COLO668 (cell line): ENCODE measurements at regions not wholly inside any gene's neighbourhood (a gene's known extent, or its start where the extent isn't known, plus 50 kb on each side); places are given as distances from the start of the nearest gene placed in this dataset.
"Not testable (repeated sequence)": the region's sequence is repeated elsewhere in the genome, so short reads cannot be mapped to it uniquely, and the experiment has no call there.

Experiments used
- DNase-seq: peaks from one replicate; lab custom pipeline; 2025; ENCODE audit not compliant: unreplicated experiment; lab: John Stamatoyannopoulos, UW

DNA sequence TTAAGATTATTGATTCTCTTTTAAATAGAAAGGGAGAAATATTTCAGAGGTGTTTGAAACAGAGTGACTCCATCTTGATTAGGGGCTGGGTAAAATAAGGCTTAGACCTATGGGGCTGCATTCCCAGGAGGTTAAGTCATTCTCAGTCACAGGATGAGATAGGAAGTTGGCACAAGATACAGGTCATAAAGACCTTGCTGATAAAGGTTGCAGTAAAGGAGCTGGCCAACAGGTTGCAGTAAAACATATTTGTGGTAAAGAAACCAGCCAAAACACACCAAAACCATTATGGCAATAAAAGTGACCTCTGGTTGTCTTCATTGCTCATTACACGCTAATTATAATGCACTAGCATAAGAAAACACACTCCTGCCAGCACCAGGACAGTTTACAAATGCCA is 165.0 kb downstream of the SPIN4 start:
- DNase-seq, result no peak

- not testable (repeated sequence) for DNase-seq
These were observed 171.3 kb downstream of the SPIN4 start for GRCh38 chrX:63179852-63180251.

GRCh38 chrX:63176578-63176977 is 174.6 kb downstream of the SPIN4 start:
- DNase-seq, result not testable (repeated sequence)

DNA sequence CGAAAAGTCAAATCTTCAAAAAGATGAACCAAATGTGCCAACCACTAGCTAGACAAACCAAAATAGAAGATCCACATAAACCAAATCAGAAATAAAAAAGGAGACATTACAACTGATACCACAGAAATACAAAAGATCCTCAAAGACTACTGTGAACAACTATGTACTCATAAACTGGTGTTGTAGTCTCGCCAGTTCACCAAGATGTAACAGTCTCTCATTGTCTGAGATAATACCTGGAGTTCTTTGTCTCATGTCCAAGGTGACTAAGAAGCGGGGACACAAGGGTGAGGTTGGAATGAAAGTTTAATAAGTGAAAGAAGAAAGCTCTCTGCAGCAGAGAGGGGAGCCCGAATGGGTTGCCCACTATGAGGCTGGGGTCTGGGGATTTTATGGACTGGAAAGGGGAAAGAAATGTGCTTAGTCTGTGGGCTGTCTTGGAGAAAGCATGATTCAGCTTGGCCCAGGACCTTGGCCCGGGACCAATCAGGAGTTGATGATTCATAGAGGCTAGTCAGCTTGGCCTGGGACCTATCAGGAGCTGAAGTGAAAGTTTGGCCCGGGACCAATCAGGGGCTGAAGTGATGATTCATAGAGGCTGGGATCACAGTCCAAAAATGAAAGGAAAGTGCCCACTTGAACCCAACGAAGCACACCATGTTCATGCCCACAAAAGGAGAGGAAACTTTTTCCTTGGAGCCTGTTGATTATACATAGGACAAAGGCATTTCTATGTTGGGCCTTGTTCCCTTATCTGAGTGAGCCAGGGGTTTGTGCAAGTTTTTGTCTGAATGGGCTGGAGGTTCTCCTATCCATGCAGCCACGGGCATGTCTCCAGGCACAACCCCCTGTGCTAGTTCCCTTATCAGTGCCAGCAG is 177.1 kb downstream of the SPIN4 start:
- DNase-seq, result not testable (repeated sequence)

GRCh38 chrX:63169416-63169815 is 181.7 kb downstream of the SPIN4 start:
- not testable (repeated sequence) for DNase-seq

GRCh38 chrX:63168949-63169348 is 182.2 kb downstream of the SPIN4 start:
- not testable (repeated sequence) for DNase-seq

GRCh38 chrX:63167002-63167401 is 184.1 kb downstream of the SPIN4 start:
- DNase-seq, result not testable (repeated sequence)

DNA sequence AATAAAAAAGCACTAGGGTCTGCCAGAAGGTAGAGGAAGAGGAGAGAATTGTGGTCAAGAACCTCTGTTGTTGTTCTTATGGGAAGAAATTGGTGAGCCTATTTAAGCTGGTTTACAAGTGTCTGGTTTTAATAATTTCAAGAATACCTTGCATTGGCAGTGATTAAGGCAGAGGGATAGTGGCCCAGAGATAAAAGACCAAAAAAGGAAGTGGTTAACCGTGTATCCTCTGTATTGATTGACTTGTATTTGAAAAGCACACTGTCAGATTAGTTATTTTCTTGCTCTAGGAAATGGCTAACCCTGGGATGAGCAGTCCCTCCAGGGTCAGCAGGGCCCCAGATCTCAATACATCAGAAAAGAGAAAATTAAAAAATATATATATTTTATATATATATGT is 190.1 kb downstream of the SPIN4 start:
- not testable (repeated sequence) for DNase-seq

- DNase-seq, result not testable (repeated sequence)
These were observed 190.8 kb downstream of the SPIN4 start for GRCh38 chrX:63160340-63160739.

GRCh38 chrX:63145526-63145925 is 205.6 kb downstream of the SPIN4 start:
- not testable (repeated sequence) for DNase-seq

- DNase-seq, result not testable (repeated sequence)
These were observed 208.5 kb downstream of the SPIN4 start for GRCh38 chrX:63142588-63142987.

DNA sequence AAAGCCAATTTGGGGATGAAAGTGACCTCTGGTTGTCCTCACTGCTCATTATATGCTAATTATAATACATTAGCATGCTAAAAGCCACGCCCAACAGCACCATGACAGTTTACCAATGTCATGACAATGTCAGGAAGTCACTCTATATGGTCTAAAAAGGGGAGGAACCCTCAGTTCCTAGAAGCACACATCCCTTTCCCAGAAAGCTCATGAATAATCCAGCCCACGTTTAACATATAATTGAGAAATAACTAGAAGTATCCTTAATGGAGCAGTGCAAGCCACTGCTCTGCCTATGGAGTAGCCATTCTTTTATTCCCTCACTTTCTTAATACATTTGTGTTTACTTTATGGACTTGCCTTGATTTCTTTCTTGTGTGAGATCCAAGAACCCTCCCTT is 215.3 kb downstream of the SPIN4 start:
- DNase-seq, result not testable (repeated sequence)

DNA sequence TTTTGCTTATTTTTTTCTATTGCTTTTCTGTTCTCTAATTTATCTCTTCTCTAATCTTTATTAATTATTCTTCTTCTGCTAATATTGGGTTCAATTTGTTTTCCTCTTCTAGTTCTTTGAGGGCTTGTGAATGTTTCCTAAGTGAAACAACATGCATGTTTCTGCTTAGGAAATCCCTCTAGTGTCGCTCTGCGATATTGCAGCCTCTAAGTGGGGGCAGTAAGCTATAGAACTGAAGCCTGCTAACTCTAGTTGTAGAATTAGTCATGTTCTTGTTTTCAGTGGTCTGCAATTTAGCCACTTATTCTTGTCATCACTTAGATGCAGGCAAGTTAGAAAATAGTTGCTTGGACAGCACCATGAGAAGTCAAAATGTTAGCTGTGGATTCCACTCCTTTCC is 222.6 kb downstream of the SPIN4 start:
- peak; percentile 24 for DNase-seq

- no peak for DNase-seq
These were observed 235.9 kb downstream of the SPIN4 start for GRCh38 chrX:63115196-63115595.

DNA sequence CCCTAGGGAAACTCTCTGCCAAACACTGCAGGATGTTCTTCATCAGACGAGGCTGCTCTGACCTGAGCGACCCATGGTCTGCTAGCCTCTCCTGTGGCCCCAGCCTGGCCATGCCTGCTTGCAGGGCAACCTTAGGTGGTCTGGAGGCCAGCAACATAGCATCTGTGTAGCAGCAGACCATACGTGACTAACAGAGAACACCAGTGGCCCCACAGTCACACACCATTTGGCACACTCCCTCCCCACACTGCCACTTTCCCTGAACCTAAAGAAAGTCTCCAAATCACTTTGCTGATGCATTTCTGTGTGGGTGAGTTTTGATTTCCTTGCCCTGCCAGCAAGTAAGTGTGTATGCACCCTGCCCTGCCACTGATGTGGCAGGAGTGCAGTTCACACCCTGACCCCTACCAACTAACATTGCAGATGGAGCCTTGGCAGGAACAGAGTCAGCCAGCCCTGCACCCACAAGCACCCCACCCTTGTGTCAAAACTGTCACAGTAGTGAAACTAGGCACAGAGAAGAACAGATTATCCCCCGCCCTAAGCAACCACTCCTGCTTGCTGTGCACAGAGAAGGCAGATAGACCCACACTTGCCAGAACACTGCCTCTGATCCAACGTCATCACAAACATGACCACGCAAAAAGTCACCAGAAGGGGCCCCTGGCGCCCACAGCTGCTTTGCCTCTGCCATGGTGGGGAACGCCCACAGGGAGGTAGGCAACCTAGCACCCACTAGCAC is 249.1 kb downstream of the SPIN4 start:
- DNase-seq, result no peak

DNA sequence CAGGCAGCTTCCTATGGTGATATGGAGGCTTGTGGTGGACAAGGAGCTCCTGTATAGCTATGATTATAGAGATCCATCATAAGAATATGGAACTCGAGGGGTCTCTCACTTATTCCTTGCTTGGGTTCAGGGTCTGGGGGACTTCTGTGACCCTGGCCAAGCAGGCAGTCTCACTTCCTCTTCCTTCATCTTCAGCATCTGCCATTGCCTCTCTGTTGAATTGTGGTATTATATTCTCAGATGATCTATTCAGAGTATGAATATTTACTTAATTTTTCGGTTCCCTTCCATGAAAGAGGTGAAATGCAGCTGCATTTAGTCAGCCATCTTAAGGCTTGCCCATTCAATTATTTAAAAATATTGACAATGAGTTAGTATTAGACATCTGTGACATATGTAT is 292.9 kb downstream of the SPIN4 start:
- DNase-seq, result no peak

GRCh38 chrX:63050225-63050624 is 300.9 kb downstream of the SPIN4 start:
- no peak for DNase-seq

DNA sequence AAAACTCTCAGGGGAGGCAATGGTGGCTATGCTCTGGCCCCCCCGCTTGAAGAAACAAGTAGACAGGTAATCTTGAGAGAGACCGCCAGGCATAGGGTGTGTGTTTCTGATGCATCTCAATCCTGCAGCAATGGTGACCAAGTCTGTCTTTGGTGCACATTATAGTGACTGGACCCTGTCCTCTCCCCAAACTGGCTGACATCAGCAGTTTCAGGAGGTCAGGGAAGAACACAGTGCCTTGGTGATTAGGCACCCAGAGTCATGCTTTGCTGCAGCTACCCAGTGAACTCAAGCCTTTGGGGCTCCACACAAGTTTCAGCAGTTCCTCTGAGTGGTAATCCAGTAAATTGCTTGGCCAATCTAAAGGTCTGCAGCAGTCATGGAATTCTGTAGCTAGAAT is 318.3 kb downstream of the SPIN4 start:
- no peak for DNase-seq

DNA sequence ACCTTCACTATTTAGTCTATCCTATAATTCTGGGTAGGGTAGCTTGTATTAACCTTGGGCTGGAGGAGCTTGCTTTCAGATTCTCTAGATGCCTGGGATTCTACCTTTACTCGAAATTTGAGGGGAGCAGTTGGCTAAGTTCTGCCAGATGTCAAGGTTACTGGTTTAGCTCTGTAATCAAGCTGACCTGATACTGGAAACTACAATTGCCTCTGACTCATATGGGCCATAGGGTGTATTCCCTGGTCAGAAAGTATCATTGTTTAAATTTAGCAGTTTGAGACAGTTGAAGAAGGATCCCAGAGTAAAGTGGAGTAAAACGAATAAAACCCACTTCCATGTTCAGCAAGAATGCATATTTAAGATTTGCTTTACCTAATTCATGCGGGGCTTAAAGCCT is 337.6 kb downstream of the SPIN4 start:
- DNase-seq, result no peak

DNA sequence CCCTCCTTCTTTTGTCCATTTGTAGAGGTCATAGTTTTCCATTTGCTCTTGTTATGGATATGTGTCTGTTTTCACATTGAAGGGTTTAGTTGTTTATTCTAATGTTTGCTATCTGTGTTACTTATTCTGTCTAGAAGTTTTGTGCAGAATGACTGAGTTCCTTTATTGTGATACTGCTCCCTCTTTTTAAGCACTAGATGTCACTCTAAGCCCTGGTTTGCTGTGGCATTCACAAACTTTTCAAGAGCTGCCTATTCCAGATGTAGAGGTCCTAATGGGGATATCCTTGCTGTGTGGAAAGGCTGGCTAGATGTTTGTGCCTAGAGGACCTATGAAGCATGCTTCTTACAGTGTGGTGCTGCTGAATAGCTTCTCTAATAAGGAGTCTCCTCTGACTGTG is 338.6 kb downstream of the SPIN4 start:
- no peak for DNase-seq

- DNase-seq, result not testable (repeated sequence)
These were observed 350.9 kb downstream of the SPIN4 start for GRCh38 chrX:63000196-63000595.
